NCI-H1417 (cell line): ENCODE measurements at regions not wholly inside any gene's neighbourhood (a gene's known extent, or its start where the extent isn't known, plus 50 kb on each side); places are given as distances from the start of the nearest gene placed in this dataset.
"Not testable (repeated sequence)": the region's sequence is repeated elsewhere in the genome, so short reads cannot be mapped to it uniquely, and the experiment has no call there.

Experiments
- DNase-seq, 3 experiments: peaks; one replicate each; lab custom pipeline; 2025; lab: John Stamatoyannopoulos, UW

DNA sequence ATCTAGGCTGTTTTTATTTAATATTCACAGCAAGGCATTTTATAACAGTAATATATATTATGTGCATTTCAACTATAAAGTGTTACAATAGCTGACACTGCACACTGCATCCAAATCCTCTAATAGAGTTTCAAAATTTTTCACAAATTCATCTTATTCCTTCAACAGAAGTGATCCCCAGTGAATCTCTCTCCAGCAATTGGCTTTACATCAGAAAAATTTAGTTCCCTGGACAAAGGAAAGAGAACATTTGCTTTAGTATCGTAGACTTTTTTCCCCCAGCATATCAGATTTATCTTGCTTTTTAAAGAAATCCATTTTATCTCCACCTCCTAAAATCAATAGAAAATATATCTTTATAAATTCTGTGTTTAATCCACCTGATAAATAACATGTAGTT lies 868.6 kb downstream of the TBL1XR1 start:
- no peak for DNase-seq

DNA sequence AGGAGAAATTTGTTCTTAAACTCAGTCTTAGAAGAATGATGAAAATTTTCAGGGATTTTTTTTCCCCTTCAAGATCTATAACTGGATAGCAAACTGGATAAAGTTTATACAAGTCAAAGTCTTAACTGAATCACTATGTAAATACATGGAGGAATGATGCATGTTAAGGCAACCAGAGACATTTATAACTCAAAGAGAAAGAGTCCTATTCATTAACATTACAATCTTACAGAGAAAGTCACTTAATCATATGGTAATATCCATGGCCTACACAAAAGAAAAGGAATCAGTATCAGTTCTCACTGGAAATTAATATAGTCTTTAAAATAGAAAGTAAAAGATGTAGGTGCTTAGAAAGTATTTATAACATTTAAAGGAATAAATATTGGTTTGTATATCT lies 869.1 kb downstream of the TBL1XR1 start:
- DNase-seq: no peak

DNA sequence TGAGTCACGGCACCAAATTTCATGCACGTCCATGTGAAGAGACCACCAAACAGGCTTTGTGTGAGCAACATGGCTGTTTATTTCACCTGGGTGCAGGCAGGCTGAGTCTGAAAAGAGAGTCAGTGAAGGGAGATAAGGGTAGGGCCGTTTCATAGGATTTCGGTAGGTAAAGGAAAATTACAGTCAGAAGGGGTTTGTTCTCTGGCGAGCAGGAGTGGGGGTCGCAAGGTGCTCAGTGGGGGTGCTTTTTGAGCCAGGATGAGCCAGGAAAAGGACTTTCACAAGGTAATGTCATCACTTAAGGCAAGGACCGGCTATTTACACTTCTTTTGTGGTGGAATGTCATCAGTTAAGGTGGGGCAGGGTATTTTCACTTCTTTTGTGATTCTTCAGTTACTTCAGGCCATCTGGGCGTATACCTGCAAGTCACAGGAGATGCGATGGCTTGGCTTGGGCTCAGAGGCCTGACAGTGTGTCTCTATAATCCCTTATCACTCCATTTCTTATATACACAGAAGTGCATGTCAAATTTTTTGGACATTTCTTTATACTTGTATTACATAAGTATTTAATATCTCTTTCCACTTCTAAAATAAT lies 870.3 kb downstream of the TBL1XR1 start:
- not testable (repeated sequence) for DNase-seq

DNA sequence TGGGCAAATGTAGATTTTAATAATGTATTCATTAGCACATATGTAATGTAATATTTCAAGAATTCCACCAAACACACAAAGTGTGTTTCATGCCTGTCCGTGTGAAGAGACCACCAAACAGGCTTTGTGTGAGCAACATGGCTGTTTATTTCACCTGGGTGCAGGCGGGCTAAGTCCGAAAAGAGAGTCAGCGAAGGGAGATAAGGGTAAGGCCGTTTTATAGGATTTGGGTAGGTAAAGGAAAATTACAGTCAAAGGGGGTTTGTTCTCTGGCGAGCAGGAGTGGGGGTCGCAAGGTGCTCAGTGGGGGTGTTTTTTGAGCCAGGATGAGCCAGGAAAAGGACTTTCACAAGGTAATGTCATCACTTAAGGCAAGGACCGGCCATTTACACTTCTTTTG lies 875.8 kb downstream of the TBL1XR1 start:
- DNase-seq: not testable (repeated sequence)

GRCh38 chr3:176321099-176321498 lies 876.2 kb downstream of the TBL1XR1 start:
- no peak for DNase-seq

DNA sequence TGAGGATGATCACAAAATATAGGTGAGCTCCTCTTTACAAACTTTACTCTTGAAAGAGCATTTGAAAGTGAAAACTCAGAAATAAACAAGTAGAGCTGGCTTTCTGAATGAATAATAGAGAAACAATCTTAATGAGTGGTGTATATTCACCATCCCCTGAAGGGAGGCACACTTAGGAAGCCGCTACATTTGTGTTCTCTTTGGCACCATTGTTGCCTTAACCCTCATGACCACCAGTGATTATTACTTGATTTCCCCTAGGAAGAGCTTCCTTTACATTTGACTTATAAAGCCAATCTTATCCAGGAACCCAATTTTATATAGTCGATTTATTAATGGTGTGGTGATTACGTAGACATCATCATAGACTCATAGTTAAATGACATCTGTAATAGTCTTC lies 883.9 kb downstream of the TBL1XR1 start:
- DNase-seq: no peak

DNA sequence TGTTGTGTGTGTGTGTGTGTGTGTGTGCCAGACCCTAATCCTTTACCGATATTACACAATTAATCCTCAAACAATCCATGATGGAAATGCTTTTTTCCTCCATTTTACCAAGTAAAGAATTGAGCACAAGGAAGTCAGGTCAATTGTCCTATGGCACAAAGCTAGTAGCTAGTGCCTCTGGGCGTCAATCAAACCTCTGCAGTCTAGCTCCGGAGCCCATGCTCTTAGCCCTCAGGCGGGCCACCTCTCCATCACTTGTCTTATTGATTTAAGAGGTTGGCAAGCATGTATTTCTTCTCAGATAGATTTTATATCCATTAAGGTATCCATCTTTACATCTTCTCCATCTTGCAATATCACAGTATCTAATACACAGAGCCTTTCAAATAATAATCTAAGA lies 886.6 kb downstream of the TBL1XR1 start:
- no peak for DNase-seq

- no peak for DNase-seq
These were observed 895.0 kb downstream of the TBL1XR1 start for GRCh38 chr3:176302271-176302670.

GRCh38 chr3:176296066-176296597 lies 901.1 kb downstream of the TBL1XR1 start:
- DNase-seq: no peak

- no peak for DNase-seq
These were observed 904.0 kb downstream of the TBL1XR1 start for GRCh38 chr3:176293276-176293675.

- no peak for DNase-seq
These were observed 910.7 kb downstream of the TBL1XR1 start for GRCh38 chr3:176286476-176287085.

GRCh38 chr3:176275538-176275937 lies 921.7 kb downstream of the TBL1XR1 start:
- no peak for DNase-seq

GRCh38 chr3:176275113-176275512 lies 922.2 kb downstream of the TBL1XR1 start:
- DNase-seq: peak; percentile 34 to 66 (median 40)

- peak; percentile 72 to 93 (median 78) for DNase-seq
These were observed 923.1 kb downstream of the TBL1XR1 start for GRCh38 chr3:176274161-176274560.

- no peak for DNase-seq
These were observed 935.2 kb downstream of the TBL1XR1 start for GRCh38 chr3:176262071-176262470.

GRCh38 chr3:176247191-176247590 lies 950.1 kb downstream of the TBL1XR1 start:
- no peak for DNase-seq

DNA sequence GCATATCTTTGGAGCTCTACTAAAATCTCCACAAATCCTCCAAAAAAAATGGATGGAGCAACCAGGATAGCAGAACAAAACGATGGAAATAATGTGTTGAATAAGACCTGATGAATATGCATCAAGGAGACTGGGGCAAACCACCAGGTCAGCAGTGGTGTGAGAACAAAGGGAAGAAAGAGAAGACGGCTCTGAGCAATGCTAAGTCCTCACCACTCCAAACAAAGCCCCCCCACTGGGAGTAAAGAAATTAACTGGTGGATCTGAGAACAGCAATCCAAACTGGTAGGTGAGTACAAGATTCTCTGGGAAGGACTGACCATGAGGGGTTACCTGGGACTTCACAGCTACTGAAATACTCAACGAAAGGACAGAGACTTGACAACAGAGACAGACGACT lies 977.3 kb downstream of the TBL1XR1 start:
- DNase-seq: no peak

DNA sequence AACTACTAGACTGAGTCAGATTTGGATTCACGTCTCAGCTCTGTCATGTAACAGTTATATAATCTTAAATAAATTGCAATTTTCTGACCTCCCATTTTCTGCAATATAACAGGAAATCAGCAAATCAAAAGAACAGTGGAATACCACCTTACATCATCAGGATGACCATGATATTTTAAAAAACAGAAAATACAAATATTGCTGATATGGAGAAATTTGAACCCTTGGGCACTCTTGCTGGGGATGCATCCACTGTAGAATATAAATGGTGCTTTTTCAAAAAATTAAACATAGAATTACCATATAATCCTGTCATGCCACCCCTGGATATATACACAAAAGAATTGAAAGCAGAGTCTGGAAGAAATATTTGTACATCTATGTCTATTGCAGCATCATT lies 982.5 kb downstream of the TBL1XR1 start:
- no peak for DNase-seq

- not testable (repeated sequence) for DNase-seq
These were observed 984.0 kb downstream of the TBL1XR1 start for GRCh38 chr3:176213314-176213713.

GRCh38 chr3:176208915-176209314 lies 988.4 kb downstream of the TBL1XR1 start:
- DNase-seq: no peak

- peak; percentile 1 to 67 (median 15) for DNase-seq
These were observed 989.0 kb downstream of the TBL1XR1 start for GRCh38 chr3:176208283-176208682.

- no peak for DNase-seq
These were observed 990.5 kb downstream of the TBL1XR1 start for GRCh38 chr3:176206809-176207208.

DNA sequence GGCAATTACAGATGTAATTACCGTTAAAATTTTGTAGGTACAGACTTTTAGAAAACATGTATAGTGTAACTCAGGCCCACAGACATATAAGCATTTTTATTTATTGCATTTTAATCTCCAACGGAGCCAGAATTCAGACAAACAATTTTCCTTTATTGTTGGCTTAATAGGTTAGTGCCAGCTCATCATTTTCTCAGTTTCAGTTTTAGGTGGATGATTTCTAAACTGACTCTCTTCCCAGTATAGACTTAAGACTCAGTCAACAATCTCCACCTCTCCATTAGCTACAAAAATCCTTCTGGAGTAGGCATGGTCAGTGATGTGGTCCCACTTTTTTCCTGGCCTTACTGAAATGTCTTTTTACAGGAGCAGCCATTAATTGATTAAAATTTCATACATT lies 994.6 kb downstream of the TBL1XR1 start:
- DNase-seq: no peak
